HG03060 (cell line): ENCODE measurements at regions not wholly inside any gene's neighbourhood (a gene's known extent, or its start where the extent isn't known, plus 50 kb on each side); places are given as distances from the start of the nearest gene placed in this dataset.

Experiments
- ATAC-seq: cut with Tn5 transposase; IDR thresholded peaks from one replicate; pipeline ENCODE4 v1.9.1; 2021; ENCODE audit warnings: low read depth, moderate number of reproducible peaks; ENCODE audit not compliant: unreplicated experiment

GRCh38 chr12:92089559-92089958 lies 56.1 kb downstream of the BTG1 start:
- no peak for ATAC-seq

GRCh38 chr12:92088805-92089204 lies 56.8 kb downstream of the BTG1 start:
- ATAC-seq: no peak

- no peak for ATAC-seq
Observed at GRCh38 chr12:92085736-92086040, 60.0 kb downstream of the BTG1 start.

- no peak for ATAC-seq
Observed at GRCh38 chr12:92085040-92085735, 60.5 kb downstream of the BTG1 start.

- ATAC-seq: no peak
Observed at GRCh38 chr12:92080911-92081285, 64.7 kb downstream of the BTG1 start.

- no peak for ATAC-seq
Observed at GRCh38 chr12:92079054-92079385, 66.6 kb downstream of the BTG1 start.

GRCh38 chr12:92078167-92079053 lies 67.2 kb downstream of the BTG1 start:
- ATAC-seq: no peak

- no peak for ATAC-seq
Observed at GRCh38 chr12:92077530-92077929, 68.1 kb downstream of the BTG1 start.

GRCh38 chr12:92076101-92076500 lies 69.5 kb downstream of the BTG1 start:
- ATAC-seq: no peak

GRCh38 chr12:92075425-92075914 lies 70.2 kb downstream of the BTG1 start:
- no peak for ATAC-seq

- no peak for ATAC-seq
Observed at GRCh38 chr12:92074889-92075288, 70.8 kb downstream of the BTG1 start.

GRCh38 chr12:92073094-92073493 lies 72.6 kb downstream of the BTG1 start:
- no peak for ATAC-seq

- no peak for ATAC-seq
Observed at GRCh38 chr12:92072112-92072511, 73.5 kb downstream of the BTG1 start.

- ATAC-seq: no peak
Observed at GRCh38 chr12:92070864-92071445, 74.7 kb downstream of the BTG1 start.

GRCh38 chr12:92070054-92070863 lies 75.4 kb downstream of the BTG1 start:
- no peak for ATAC-seq

- ATAC-seq: no peak
Observed at GRCh38 chr12:92068459-92068858, 77.2 kb downstream of the BTG1 start.

- no peak for ATAC-seq
Observed at GRCh38 chr12:92065639-92066038, 80.0 kb downstream of the BTG1 start.

- peak; percentile 68 for ATAC-seq
Observed at GRCh38 chr12:92065018-92065499, 80.6 kb downstream of the BTG1 start.

- no peak for ATAC-seq
Observed at GRCh38 chr12:92064422-92064821, 81.2 kb downstream of the BTG1 start.

- ATAC-seq: no peak
Observed at GRCh38 chr12:92063641-92064040, 82.0 kb downstream of the BTG1 start.
